ENCODE measurements at regions not wholly inside any gene's neighbourhood (a gene's known extent, or its start where the extent isn't known, plus 50 kb on each side); places are given as distances from the start of the nearest gene placed in this dataset.

DNA sequence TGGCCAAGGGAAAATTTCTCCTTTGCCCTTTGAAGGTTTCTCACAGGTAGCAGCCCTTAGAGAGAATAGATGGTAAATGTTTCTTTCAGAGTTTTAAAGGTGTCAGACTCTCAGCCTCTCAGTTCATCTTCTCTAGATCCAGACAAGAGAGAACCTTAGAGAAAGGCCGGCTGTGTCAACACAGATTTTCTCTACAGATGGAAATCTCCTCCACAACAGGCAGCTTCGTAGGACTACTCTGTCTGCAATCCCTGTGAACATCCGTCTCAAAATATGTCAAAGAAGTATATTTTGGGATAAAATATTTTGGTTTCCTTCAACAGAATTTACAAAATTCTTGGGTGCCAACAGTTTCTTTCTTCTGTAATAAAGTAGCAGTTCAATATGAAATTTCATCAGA, 282.1 kb upstream of the POU1F1 start:
- TF ChIP-seq, protein P1, sequence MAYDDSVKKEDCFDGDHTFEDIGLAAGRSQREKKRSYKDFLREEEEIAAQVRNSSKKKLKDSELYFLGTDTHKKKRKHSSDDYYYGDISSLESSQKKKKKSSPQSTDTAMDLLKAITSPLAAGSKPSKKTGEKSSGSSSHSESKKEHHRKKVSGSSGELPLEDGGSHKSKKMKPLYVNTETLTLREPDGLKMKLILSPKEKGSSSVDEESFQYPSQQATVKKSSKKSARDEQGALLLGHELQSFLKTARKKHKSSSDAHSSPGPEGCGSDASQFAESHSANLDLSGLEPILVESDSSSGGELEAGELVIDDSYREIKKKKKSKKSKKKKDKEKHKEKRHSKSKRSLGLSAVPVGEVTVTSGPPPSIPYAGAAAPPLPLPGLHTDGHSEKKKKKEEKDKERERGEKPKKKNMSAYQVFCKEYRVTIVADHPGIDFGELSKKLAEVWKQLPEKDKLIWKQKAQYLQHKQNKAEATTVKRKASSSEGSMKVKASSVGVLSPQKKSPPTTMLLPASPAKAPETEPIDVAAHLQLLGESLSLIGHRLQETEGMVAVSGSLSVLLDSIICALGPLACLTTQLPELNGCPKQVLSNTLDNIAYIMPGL (CRISPR knock-in tag; IDR thresholded peaks at IDR 0.05; ENCODE audit: borderline replicate concordance in 1 of 2, low read depth in 1 of 2): no peak
- TF ChIP-seq HDAC1 (CRISPR knock-in tag; IDR thresholded peaks at IDR 0.05) (no peak), ZNF124 (CRISPR knock-in tag; IDR thresholded peaks at IDR 0.05) (no peak)
- TF ChIP-seq, protein P2, sequence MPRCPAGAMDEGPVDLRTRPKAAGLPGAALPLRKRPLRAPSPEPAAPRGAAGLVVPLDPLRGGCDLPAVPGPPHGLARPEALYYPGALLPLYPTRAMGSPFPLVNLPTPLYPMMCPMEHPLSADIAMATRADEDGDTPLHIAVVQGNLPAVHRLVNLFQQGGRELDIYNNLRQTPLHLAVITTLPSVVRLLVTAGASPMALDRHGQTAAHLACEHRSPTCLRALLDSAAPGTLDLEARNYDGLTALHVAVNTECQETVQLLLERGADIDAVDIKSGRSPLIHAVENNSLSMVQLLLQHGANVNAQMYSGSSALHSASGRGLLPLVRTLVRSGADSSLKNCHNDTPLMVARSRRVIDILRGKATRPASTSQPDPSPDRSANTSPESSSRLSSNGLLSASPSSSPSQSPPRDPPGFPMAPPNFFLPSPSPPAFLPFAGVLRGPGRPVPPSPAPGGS (CRISPR knock-in tag; IDR thresholded peaks at IDR 0.05): no peak

All from HepG2 (cell line).